HG02610 (cell line): ENCODE measurements at regions not wholly inside any gene's neighbourhood (a gene's known extent, or its start where the extent isn't known, plus 50 kb on each side); places are given as distances from the start of the nearest gene placed in this dataset.

Experiments
- ATAC-seq: cut with Tn5 transposase; IDR thresholded peaks from one replicate; pipeline ENCODE4 v1.9.1; 2021; ENCODE audit warnings: mild to moderate bottlenecking, moderate library complexity; ENCODE audit not compliant: unreplicated experiment

DNA sequence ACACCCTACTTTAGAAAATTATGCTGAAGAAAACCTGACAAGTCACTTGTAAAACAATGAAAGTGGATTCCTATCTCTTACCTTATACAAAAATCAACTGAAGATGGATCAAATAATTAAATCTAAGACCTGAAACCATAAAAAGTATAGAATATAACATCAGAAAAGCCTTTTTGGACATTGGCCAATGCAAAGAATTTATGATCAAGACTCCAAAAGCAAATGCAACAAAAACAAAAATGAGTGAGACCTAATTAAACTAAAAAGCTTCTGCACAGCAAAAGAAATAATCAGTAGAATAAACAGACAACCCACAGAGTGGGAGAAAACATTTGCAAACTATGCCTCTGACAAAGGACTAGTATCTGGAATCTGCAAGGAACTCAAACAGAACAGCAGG, 303.0 kb upstream of the CDH9 start:
- no peak for ATAC-seq

DNA sequence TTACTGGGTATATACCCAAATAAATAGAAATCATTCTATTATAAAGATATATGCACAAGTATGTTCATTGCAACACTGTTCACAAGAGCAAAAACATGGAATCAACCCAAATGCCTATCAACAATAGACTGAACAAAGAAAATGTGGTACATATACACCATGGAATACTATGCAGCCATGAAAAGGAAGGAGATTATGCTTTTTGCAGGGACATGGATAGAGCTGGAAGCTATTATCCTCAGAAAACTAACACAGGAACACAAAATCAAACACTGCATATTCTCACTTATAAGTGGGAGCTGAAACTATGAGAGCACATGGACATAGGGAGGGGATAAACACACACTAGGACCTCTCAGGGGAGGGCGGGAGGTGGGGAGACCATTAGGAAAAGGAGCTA, 298.4 kb upstream of the CDH9 start:
- no peak for ATAC-seq

DNA sequence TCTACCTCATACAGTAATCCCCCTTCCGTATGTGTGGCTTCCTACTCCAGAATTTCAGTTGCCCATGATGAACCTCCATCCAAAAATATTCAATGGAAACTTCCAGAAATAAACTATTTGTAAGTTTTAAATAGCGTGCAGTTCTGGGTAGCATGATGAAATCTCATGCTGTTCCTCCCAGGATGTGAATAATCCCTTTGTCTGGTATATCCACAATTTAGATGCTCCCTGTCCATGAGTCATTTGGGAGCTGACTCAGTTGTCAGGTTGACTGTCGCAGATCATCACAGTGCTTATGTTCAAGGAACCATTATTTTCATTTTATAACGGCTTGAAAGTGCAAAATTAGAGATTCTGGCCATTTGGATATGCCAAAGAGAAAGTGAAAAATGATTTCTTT, 290.1 kb upstream of the CDH9 start:
- no peak for ATAC-seq

DNA sequence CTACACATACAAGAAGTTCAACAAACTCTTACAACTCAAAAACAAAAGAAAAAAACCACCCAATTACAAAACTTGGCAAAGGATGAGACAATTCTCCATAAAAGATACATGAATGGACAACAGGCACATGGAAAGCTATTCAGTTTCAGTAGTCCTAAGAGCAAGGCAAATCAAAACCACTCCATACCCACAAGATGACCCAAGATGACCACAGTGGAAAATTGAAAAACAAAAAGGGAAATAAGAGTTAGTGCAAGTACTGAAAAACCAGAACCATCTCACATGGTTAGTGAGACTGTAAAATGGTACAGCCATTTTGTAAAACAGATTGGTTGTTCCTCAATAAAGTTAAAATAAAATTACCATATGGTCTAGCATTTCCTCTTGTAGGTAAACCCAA, 287.1 kb upstream of the CDH9 start:
- ATAC-seq: no peak

DNA sequence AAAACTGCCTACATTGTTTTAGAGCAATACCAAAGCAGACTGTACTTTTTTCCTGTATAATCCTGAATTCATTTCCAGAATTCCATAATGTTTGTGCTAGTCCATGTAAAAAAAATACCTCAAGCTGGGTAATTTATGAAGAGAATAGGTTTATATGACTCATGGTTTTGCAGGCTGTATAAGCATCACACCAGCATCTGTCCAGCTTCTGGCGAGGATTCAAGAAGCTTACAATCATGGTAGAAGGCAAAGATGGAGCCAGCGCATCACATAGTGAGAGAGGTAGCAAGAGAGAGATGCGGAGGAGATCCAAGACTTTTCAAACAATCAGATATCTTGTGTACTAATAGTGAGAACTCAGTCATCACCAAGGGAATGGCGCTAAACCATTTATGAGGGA, 280.3 kb upstream of the CDH9 start:
- ATAC-seq: no peak

DNA sequence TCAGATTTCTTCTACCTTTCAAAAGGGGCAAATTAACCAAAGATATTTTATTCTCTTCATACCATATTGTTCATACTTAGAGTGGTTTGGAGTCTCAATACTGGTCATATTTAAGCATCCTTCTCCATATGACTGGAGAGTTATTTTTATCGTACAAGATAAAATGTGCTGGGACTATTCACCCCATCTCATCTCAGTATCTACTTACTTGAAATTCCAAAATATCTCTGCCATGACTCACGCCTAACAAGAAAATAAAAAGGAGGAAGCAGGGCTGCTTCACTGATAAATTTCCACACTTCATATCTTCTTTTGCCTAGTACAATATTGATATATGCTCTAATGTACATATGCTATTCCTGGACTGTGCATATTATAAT, 277.9 kb upstream of the CDH9 start:
- no peak for ATAC-seq

DNA sequence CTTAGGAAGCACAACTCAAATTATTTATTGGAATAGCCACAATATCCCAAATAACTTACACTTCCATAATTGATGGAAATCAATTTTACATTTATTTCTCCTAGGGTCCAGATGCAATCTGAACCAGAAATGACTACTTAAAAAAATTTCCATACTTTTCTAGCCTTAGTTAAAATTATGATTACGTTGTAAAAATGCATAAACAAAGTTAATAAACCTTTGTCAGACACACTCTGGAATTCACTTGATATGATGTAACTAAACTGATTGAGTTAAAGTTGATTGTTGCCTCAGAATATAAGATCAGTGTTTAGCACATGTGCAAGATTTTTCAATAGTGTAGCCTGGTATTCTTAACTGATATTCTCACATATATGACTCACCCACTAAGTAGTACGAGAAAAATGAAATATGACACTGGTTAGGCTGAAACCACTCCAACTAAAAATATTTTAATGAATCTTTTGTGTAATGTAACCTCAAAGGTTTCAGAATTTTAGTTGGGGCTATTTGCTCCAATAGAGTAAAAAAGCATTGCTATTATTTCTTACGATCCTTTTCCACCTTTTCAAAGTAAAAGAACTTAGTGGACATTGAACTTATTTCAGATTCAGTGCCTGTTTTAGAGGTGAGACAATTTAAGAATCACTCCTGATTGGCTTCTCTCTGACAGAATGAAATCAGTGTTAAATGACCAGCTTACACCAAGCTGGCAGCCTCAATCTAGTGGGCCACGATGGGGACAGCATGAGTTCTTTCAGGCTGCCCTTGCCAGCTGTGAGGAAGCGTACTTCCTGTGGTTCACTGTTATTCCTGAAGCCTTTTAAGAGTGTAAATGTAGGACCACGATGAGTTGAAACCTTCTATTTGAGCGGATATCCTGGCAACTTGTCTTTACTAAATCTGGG, 277.2 kb upstream of the CDH9 start:
- no peak for ATAC-seq

DNA sequence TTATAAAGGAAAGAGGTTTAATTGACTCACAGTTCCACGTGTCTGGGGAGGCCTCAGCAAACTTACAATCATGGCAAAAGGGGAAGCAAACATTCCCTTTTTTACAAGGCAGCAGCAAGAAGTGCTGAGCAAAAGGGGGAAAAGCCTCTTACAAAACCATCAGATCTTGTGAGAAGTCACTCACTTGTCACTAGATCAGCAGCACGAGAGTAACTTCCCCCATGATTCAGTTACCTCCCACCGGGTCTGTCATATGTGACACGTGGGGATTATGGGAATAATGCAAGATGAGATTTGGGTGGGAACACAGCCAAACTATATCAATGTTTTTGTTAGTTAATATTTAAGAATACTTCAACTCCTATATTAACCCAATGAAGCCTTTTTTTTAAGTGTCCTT, 275.2 kb upstream of the CDH9 start:
- no peak for ATAC-seq

DNA sequence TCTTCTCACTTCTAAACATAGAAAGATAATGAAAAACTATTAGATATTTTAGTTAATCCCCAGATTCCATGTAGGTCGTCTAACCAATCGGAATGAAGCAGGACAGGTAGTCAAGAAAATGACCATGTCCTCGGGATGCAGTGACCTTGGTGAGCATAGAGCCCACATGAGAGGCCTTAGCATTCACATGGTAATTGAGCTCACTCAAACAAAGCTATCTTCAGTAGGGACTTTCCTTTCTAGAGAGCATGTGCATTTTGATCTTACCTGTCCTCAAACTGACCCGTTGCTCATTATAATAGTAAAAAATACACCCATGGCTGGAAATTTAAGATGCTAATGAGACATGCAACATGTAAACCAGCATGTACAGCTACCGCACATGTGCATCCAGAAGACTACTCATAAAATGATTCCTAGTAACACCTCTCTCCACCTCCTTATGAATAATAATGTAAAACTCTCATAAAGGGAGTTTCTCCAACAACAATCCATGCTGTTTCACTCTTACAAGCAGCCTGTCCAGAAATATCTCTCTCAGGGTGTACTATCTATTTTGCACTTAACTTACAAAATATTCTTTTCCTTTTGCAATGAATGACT, 274.0 kb upstream of the CDH9 start:
- no peak for ATAC-seq

DNA sequence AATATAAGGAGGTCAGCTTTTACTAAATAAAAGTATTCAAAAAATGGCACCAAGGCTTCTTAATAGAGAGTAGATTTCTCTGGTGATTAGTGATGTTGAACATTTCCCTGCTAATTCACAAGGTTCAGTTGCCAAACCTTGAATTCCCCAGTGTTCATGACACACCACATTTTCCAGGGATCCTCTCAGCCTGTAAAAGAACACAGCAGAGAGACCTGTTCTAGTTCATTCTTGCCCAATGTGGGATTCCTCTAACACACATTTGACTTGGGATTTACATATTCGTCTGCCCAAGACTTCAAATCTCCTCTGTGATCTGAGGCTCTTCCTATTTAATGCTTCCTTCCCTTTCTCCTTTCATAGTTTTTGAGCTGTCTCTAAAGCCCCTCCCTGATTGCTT, 273.2 kb upstream of the CDH9 start:
- no peak for ATAC-seq

DNA sequence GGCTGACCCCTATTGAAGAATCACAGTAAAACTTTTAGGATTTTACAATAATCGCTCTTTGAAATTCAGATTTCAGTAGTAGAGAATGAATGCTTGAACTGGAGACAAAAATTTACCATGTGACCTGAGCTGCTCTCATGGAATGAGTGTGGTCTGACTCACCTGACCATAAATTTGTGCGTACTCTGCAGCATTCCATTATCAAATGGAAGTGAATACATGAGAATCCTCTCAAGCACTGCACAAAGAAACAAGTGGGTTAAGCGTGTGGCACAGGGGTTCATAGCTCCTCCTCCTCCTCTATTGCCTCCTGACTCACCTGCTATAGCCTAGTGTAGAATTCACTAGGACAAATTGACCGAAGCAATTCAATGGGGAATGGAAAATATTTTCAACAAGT, 269.8 kb upstream of the CDH9 start:
- no peak for ATAC-seq

DNA sequence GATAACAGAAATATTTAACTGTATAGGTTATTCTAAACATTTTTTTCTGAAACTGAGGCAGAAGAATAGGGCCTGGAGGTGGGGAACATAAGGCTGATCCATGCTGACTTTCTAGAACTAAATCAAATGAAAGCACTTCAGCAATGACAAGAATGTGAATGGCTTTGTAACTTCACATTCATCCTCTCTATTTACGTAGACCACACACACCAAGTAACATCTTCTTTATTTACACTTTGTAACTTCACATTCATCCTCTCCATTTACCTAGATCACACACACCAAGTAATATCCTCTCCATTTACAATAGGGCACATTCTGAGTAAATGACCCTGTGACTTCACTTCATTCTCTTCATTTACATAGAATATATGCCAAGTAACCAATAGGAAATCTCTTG, 251.8 kb upstream of the CDH9 start:
- no peak for ATAC-seq

DNA sequence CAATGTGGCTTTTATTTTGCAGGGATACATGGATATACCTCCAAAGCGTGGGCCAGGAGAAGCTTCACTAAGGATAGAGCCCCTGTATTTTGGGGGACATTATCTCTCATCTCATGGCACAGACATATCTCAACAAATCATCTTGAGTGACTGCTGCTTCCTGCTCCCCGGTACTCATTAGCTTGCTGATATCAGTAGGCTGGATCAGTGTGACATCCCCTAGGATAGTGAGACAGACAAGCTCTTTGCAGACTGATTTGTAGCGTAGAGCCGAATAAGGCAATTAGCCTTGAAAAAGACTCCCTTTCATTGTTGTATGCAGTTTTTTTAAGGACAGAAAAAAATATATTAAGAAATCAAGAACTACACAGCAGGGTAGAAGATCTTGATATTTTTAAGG, 237.7 kb upstream of the CDH9 start:
- ATAC-seq: no peak

DNA sequence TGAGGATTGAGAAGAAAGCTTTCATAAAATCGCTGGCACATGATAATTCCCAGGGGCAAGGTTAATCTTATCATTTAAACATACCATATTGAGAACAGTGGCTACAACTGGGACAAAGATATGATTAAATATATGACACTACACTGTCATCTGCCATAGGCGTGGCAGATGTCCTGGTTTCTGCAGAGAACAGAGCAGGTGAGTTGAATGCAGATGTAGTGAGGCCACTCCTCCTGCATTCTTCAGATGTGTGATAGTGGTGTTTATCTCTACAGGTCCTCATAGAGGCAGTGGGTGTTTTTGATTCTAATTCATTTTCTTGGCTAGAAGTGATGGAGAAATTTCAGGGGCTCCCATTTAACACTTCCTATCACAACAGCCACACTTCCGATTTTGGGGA, 237.0 kb upstream of the CDH9 start:
- no peak for ATAC-seq

DNA sequence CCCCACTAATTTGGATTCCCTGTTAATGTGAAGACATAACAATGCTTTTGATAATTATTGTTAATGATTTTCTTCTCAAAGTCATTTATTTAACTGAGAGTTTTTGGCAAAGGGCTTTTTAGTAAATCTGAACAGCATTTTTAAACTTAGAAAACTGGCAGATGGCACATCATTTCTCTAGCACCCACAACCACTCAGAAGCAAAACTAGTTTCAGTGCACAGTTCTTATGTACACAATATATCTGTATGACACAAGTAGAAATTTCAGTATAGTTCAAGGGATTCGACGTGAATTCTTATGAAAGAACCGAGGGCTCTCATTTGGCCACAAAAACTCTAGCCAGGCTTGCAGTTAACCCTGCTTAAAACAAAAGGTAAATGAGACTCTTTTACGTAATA, 231.4 kb upstream of the CDH9 start:
- no peak for ATAC-seq

DNA sequence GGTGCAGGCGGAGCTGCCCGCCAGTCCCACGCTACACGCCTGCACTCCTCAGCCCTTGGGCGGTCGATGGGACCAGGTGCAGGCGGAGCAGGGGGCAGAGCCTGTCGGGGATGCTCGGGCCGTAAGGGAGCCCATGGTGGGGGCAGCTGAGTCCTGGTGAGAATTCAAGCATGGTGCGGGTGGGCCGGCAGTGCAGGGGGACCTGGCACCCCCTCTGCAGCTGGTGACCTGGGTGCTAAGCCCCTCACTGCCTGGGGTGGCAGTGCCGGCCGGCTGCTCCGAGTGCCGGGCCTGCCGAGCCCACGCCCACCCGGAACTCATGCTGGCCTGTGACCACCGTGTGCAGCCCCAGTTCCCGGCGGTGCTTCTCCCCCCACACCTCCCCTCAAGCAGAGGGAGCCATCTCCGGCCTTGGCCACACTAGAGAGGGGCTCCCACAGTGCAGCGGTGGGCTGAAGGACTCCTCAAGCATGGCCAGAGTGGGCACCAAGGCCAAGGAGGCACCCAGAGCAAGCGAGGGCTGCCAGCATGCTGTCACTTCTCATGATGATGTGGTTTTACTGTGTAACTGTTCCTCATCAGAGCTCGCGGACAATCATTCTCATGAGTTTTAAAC, 228.9 kb upstream of the CDH9 start:
- no peak for ATAC-seq

DNA sequence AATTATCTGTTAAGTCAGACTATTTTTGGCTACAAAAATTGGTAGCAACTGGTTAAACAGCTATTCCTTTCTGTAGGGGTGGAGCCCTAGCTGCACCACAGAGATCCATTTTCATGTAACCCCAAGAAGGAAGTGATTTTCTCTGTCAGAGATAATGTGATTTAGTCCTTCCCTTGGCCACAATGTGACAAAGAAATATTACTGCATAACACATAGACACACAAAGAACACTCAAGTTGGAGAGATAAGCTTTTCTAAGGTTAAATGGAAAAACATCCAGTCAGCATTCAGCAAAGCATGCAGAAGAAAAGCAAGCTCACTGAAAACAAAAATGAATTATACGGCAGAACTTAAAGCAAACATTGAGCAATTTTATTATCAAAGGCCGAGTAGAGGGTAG, 227.8 kb upstream of the CDH9 start:
- no peak for ATAC-seq

DNA sequence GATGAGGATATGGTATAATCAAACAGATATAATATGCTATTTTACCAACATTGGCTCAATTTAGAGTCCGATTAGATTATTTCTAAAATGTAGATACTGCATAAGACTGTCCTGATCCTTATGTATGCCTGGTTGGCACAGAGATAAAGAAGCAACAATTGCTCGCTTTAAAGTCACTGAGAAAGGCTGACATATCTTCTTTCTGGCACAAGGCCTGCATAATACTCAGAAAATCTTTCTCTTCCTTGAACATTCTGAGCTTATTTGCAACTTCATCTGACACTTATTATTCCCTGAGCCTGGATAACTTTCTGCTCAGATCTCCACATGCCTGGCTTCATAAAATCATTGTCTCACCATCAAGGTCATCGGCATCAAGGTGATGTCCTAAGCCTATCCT, 219.3 kb upstream of the CDH9 start:
- ATAC-seq: no peak

DNA sequence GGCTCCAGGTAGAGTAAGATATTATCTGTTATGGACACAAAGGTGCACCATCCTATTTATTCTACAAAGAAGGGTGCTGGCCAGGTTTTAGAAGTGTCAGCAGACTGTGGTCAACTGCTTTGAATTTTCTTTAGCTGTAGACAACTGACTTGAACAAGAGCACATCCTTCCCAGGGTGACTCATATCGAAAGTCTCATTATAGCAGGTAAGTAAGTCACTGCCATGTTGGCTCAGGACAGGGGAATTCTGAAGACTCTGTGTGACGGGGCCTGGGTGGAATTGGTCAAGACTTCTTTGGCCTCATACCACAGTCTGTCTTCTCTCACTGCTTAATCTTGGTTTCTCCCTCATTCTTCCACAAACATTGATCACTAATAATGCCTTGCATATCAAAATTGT, 214.5 kb upstream of the CDH9 start:
- peak; percentile 41 for ATAC-seq

DNA sequence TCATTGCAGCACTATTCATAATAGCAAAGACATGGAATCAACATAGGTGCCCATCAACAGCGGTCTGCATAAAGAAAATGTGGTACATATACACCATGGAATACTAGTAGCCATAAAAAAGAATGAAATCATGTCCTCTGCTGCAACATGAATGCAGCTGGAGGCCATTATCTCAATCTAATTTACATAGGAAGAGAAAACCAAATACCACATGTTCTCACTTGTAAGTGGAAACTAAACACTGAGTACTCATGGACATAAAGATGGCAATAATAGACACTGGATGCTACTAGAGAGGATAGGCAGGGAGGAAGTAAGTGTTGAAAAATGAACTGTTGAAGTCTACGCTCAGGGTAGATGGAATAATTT, 203.9 kb upstream of the CDH9 start:
- ATAC-seq: no peak

DNA sequence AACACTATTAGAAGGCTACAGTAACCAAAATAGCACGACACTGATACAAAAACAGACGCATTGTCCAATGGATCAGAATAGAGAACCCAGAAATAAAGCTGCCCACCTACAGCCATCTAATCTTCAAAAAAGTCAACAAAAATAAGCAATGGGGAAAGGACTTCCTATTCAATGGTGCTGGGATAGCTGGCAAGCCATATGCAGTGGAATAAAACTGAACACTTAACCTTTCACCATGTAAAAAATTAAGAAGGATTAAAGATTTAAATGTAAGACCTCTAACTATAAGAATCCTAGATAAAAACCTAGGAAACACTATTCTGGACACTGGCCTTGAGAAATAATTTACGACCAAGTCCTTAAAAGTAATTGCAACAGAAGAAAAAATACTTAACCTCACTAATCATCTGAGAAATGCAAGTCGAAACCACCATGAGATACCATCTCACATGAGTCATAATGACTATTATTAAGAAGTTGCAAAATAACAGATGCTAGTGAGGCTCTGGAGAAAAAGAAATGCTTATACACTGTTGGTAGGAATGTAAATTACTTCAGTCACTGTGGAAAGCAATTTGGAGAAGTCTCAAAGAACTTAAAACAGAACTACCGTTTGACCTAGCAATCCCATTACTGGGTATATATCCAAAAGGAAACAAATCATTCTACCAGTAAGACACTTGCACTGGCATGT, 203.3 kb upstream of the CDH9 start:
- no peak for ATAC-seq

DNA sequence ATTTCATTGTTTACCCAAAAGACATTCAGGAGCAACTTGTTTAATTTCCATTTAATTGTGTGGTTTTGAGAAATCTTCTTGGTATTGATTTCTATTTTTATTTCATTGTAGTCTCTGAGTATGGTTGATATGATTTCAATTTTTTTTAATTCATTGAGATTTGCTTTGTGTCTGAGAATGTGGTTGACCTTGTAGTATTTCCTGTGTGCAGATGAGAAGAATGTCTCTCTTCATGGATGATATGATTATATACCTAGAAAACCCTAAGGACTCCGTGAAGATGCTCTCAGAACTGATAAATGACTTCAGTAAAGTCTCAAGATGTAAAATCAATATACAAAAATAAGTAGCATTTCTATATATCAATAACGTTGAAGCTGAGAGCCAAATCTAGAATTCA, 202.4 kb upstream of the CDH9 start:
- no peak for ATAC-seq
